NCI-H345 (cell line): ENCODE measurements at regions not wholly inside any gene's neighbourhood (a gene's known extent, or its start where the extent isn't known, plus 50 kb on each side); places are given as distances from the start of the nearest gene placed in this dataset.

ENCODE experiments used
- DNase-seq: peaks from one replicate; lab custom pipeline; 2025; lab: John Stamatoyannopoulos, UW

- no peak for DNase-seq
These were observed 1260.9 kb upstream of the C9orf72 start for GRCh38 chr9:28834156-28834555.

DNA sequence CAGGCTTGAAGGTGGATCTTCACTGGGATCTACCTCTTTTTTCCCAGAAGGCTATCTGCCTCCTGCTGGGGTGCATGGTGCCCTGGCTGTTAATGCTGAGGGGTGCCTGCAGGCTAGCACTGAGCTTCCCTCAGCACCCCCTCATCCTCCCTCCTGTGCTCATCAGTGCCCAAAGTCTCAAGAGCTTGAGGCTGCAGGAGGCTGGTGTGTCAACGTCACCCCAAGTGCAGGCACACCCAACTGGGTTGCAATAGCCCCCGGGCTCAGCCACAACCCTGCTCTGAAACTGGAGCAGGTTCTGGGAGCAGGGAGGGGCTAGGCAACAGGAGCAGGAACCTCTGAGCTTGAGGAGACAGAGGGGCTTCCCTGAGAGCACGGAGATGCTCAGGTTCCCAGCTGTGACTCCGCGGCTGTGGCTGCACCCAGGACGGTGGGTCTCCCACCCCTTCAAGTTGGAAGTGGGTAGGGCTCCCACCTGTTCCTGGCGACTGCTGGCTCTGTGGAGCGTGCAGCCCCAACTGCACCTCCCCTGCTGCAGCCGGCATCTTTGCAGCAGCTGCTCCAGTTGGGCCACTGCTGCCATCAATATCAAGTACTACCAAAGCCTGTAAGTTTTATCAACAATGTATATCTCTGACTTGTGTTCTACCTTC is 1266.6 kb upstream of the C9orf72 start:
- no peak for DNase-seq

- DNase-seq: no peak
These were observed 1268.5 kb upstream of the C9orf72 start for GRCh38 chr9:28841775-28842174.

DNA sequence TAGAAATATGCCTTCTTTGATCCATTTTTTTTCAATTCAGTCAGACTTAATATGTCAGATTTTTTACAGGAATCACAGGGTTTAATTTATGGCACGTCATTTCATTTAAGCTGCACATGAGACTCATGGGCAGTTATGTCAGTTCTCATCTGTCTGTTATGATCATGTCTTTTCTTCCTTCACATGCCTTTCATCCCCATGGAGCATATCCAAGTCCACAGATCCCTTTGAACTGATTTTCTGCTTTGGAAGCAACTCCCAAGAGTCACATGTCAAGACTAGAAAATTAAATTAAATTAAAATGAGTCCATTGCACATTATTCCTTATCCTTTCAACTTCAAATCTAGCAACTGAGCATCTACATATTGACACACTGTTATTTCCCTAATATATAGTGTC is 1274.0 kb upstream of the C9orf72 start:
- DNase-seq: no peak

DNA sequence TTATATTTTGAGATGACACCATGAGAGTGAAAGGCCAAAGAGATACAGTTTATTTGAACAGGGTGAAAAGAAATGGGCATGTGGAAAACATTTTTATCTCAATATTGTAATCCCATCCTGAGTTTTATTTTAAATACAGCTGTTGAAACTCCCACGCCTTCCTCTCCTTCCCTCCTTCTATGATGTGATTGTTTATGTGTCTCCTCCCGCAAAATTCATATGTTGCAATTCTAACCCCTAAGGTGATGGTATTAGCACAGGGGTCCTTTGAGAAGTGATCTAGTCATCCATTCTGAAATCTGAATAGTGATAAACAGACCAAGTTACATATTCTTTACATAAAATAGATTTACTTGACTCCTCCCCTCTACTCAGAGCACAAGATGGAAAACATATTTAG is 1275.4 kb upstream of the C9orf72 start:
- DNase-seq: no peak

- no peak for DNase-seq
These were observed 1280.2 kb upstream of the C9orf72 start for GRCh38 chr9:28853477-28853876.

DNA sequence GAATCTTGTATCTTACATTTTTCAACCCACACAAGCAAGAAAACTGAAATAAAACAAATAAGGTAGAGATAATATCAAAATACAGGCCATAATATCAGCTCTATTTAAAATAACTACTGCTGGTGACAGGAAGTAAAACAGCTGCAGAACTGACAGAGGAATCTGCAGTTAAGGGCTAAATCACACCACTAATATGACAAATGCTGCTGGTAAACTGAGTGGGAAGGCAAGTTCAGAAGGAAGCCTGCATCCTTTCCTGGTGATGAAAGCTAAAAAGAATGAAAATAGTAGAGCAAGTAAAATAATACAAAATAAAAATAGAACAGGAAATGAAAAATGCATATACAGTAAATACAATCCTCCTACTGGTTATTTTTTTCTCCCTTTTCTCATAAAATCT is 1293.7 kb upstream of the C9orf72 start:
- no peak for DNase-seq

DNA sequence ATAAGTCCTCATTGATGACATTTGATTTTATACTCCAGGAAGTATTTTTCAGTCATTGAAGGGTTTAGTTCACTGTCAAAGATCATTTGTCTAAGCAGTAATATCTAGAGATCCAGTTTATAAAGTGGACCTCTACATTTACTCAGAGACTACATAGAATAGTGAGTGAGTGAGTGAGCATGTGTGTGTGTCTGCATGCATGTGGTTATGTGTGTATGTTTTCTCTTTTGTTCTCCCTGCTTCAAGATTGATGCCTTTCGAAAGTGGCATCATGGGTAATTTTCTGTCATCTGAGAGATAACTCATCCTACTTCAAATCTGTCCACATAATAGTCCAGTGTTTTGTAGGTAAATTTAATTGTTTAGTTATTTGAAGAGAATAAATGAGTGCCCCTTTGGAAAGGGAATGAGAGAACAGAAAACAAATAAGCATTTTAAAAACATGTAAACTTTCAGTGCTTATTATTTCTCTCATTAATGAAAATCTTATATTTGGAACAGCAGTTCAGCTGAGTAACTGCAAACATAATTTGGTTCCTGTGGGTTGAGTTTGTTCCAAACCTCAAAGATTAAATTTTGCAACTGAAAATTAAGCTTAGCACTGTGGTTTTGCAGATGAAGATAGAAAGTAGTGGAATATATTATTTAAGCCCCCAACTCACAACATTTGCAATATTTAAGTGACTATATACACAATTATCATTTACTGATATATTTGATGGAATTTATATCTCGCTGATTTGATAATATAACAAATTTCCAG is 1295.1 kb upstream of the C9orf72 start:
- no peak for DNase-seq

GRCh38 chr9:28882529-28882928 is 1309.2 kb upstream of the C9orf72 start:
- no peak for DNase-seq

DNA sequence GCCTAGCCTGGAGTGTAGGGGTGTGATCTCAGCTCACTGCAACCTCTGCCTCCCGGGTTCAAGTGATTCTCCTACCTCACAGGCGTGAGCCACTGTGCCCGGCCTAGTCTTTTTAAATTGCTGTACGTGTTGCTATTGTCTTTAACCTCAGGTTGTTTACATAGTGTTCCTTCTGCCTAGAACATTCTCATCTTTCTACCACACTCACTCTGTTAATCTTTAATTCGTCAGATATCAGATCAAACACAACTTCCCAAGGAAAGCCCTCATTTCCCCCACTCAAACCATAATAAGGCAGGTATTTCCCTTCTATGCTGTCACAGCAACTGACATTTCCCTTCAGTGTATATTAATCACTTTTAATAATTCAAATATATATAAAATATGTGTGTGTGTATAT is 1310.0 kb upstream of the C9orf72 start:
- no peak for DNase-seq

DNA sequence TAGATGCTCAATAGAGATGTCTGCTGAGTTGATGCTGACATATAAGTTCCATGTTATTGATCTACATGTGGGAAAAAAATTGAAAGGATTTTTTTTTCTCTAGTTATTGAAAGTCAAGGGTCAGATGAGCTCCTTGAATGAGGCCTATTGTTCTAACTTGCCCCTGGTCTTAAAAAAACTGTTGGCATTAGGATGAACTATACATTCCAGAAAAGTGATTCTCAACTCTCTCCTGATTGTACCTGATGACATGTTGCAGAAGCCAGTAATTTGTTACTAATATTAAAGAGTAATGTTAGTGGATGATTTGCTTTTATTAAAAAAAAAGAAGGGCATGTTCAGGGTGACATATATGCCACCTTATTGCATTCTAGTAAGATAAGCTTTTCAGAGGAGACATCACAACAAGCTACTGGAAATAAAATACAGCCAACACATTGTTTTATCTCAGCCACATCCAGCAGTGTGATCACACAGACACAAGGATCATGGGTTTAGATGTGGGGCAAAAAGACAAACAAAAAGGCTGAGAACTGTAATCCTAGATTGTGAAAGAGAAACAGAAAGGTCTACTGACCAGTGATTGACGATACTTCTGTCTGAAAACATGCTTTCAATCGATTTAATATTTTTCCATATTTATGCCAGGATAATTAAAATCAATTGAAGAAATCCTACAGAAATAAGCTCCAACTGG is 1314.1 kb upstream of the C9orf72 start:
- no peak for DNase-seq

DNA sequence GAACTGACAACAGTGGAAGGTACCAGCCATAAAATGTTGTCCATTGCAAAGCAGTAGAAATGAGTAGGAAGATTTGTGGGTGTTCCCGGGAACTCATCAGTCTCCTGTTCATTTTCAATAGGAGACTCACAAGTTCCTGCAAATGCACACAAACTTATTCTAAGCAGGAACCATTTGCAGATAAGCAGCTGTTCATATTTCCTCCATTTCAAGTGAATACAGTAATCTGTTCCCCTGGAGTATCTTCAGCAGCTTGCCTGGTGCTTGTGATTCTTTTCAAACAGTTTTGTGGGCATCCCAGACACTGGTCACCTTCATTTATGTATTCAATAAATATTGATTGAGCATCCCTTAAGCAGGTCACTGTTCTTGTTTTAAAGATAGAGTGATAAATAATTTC is 1315.5 kb upstream of the C9orf72 start:
- no peak for DNase-seq

- no peak for DNase-seq
These were observed 1319.3 kb upstream of the C9orf72 start for GRCh38 chr9:28892538-28892937.

DNA sequence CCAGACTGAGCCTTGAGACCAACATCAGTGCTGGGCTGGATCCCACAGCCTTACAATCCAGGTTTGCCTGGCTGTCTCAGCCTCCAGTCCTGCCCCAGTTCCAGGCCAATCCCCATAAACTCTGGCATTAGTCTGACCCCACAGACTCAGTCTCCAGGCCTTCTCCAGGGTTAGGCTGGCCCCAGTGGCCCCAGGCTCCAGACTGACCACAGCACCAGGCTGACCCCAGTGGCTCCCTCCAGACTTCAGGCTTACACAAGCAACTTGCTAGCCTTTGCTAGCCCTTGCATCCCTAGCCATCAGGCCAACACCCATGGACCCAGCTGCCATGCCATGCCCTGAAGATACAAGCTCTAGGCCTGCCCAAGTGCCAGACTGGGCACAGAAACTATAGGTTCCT is 1326.0 kb upstream of the C9orf72 start:
- no peak for DNase-seq

- DNase-seq: no peak
These were observed 1326.6 kb upstream of the C9orf72 start for GRCh38 chr9:28899926-28900325.

DNA sequence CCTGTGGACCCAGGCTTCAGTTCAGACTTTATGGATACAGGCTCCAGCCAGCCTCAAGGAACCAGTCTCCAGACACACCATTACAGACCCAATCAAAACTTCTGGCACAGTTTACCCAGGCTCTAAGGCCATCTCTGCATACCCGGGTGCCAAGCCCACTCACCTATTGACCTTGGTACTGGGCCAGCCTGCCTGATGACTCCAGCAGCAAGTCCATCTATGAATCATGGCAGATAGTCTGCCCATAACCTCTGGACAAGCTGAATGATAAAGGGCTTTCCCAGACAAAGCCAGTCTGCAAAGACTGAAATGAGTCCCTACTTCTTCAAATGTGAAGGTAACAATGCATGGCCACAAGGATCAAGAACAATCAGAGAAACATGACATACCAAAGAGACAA is 1327.1 kb upstream of the C9orf72 start:
- no peak for DNase-seq

DNA sequence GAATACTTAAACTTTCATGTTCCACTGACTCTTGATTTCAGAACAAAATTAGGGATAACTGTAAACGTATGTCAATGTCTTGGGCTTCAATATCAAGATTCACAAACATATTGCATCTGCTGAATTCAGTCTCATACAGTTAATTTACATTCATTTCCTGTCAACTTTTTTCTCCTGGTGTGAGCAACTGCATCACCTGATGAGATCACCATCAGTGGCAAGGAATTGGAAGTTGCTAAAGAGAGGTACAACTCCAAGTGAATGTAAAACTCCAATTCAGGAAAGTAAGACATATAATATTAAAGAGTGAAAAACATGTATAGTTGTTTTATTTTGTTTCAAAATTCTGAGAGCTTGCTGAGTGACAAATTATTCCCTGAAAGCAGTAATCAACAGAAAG is 1336.2 kb upstream of the C9orf72 start:
- DNase-seq: no peak

GRCh38 chr9:28912621-28913020 is 1339.3 kb upstream of the C9orf72 start:
- no peak for DNase-seq

DNA sequence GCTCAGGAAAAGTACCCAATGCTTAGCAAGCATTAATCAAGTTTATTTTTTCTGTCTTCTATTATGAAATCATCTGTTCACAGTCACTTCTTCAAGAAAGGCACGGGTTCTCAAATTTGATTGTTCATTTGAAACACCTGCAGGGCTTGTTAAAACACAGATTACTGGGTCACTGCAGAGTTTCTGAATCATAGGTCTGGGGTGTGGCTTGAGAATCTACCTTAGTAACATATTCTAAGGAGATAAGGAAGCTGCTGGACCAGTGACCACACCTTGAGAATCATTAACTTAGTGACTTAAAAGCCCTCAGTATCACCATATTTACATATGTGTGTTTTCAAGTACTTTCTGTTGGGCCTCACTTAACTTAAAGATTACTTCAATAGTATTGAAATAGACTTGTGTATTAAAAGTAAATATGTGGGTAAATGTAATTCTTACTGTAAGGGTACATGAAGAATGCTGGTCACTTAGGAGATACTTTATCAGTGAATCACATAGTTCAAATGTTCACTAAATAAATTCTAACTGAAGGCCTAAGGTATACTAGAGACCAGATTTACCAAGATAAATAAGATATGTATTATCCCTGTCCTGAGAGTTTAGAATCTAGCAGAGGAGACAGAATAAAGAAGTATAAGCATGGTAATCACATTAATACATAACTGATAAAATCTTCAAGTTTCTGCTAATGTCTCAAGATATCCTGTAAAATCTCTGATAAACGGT is 1342.1 kb upstream of the C9orf72 start:
- no peak for DNase-seq

GRCh38 chr9:28916348-28916747 is 1343.1 kb upstream of the C9orf72 start:
- DNase-seq: no peak

DNA sequence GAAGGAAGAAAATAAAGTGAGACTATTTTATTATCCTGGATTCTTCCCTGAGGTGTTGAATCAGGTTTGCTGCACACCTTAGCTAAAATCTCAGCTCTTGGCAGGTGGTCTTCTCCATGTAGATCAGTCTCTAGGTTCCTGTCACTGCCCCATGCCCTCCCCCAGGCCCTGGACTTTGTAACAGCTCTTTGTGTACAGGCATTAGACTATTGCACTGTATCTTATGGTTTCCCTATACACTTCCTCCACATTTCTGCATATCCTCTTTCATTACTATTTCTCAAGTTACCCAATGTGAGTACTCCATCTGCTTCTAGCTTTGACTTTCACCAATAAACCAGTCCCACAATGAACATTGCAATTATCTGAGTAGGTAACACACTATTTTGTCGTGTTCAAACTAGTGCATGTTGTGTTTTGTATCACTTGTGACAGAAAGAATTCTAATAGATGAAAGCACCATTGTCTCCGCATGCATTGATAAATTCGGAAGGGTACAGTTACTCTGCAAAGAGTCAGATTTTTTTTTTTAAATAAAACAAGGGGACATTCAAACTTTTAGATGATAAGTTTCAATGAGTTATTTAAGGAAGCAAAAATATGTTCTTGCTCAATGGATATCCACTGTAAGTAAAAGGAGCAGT is 1348.7 kb upstream of the C9orf72 start:
- no peak for DNase-seq

- no peak for DNase-seq
These were observed 1349.6 kb upstream of the C9orf72 start for GRCh38 chr9:28922891-28923290.
